HepG2 (cell line): ENCODE measurements at regions not wholly inside any gene's neighbourhood (a gene's known extent, or its start where the extent isn't known, plus 50 kb on each side); places are given as distances from the start of the nearest gene placed in this dataset.

ENCODE experiments used
- ATAC-seq: fragments of 200-7000 bp; cut with Tn5 transposase; 3 replicates; pipeline ENCODE4 v1.9.1; 2020; ENCODE audit warnings: mild to moderate bottlenecking, moderate library complexity
- BruUV-seq: library from RNA; stranded (reverse); fragments of 400-500 nt; replicated peaks from 2 replicates; lab custom pipeline; 2021; lab: Mats Ljungman, UMichigan
- CTCF ChIA-PET: fragments of 300-600 bp; formaldehyde crosslinking; extraction: SDS; loops from one replicate; lab custom pipeline; 2021; ENCODE audit warnings: low total read pairs, inconsistent platforms, low intra/inter-chr PET ratio; lab: Yijun Ruan, JAX
- POLR2A ChIA-PET: fragments of 350-600 bp; sonication (Branson Sonifier 250); formaldehyde crosslinking; loops from one replicate; lab custom pipeline; 2020; ENCODE audit warnings: antibody characterized with exemption, inconsistent platforms; lab: Yijun Ruan, JAX
- DNase-seq: peaks from one replicate; pipeline ENCODE4 v3.0.0-alpha.2; 2015; ENCODE audit warnings: low spot score
- FAIRE-seq: peaks from 3 replicates; lab custom pipeline; 2011; peaks lifted over from hg19 to GRCh38; lab: Jason Lieb, UNC
- H2AFZ ChIP-seq: one replicate; pipeline ENCODE4 v1.6.1; 2011; ENCODE audit warnings: low read length, inconsistent platforms
- H3K27ac ChIP-seq: fragments of 300-600 bp; 3 replicates; pipeline ENCODE4 v1.8.0; 2011; ENCODE audit warnings: mixed run types, mild to moderate bottlenecking, mixed read lengths, low read length, inconsistent platforms; ENCODE audit not compliant: insufficient read depth; ENCODE audit errors: extremely low read length
- H3K27me3 ChIP-seq, 2 experiments: fragments of 200-600 bp in 1 of 2; 2 replicates in 1 of 2; 3 replicates in 1 of 2; pipeline versions ENCODE4 v1.6.0 to v1.8.0; 2011; ENCODE audit warnings: low read length in 2 of 2, mild to moderate bottlenecking in 2 of 2, moderate library complexity in 2 of 2, inconsistent platforms in 1 of 2; ENCODE audit not compliant: insufficient read depth in 2 of 2, control insufficient read depth in 1 of 2
- H3K36me3 ChIP-seq, 2 experiments: fragments of 200-600 bp in 1 of 2; replicated peaks in 1 of 2; 2 replicates in 1 of 2; 3 replicates in 1 of 2; pipeline versions ENCODE4 v1.5.1 to v1.8.0; 2011; ENCODE audit warnings: low read length in 2 of 2, inconsistent platforms in 1 of 2; ENCODE audit not compliant: insufficient read depth in 2 of 2, control insufficient read depth in 1 of 2
- H3K4me1 ChIP-seq: 2 replicates; pipeline ENCODE4 v1.5.1; 2012; ENCODE audit warnings: low read length, inconsistent platforms; ENCODE audit not compliant: insufficient read depth
- H3K4me2 ChIP-seq: 2 replicates; pipeline ENCODE4 v1.6.0; 2011; ENCODE audit warnings: low read depth, low read length, inconsistent platforms
- H3K4me3 ChIP-seq, 3 experiments: fragments of 200-600 bp in 1 of 3; sonication (generic), shearing (Covaris generic) in 1 of 3; replicated peaks in 1 of 3; 2 replicates each; pipeline ENCODE4 v1.5.1; 2011 to 2016; ENCODE audit warnings: low read length in 3 of 3, inconsistent platforms in 2 of 3, low read depth in 2 of 3, mild to moderate bottlenecking in 2 of 3, control low read depth in 1 of 3, mixed read lengths in 1 of 3; ENCODE audit not compliant: insufficient read depth in 1 of 3
- H3K79me2 ChIP-seq: one replicate; pipeline ENCODE4 v1.6.1; 2011; ENCODE audit warnings: low read length, inconsistent platforms; ENCODE audit not compliant: insufficient read depth
- H3K9ac ChIP-seq: 2 replicates; pipeline ENCODE4 v1.6.0; 2011; ENCODE audit warnings: mild to moderate bottlenecking, low read depth, low read length, inconsistent platforms; ENCODE audit not compliant: insufficient read depth
- H3K9me3 ChIP-seq: 2 replicates; pipeline ENCODE4 v1.5.1; 2012; ENCODE audit warnings: mild to moderate bottlenecking, low read length
- H4K20me1 ChIP-seq: 2 replicates; pipeline ENCODE4 v1.6.0; 2011; ENCODE audit warnings: inconsistent platforms, mild to moderate bottlenecking, low read length, moderate library complexity; ENCODE audit not compliant: insufficient read depth
- AHR ChIP-seq: IDR thresholded peaks from 2 replicates; pipeline ENCODE4 v1.6.1; 2018; ENCODE audit warnings: missing genetic modification reagents, missing compliant biosample characterization
- CEBPB ChIP-seq: IDR thresholded peaks from 2 replicates; pipeline ENCODE4 v1.6.1; 2011; ENCODE audit warnings: low read depth, low read length, improper control_type of control experiment, borderline replicate concordance
- ELF1 ChIP-seq: sonication (generic); formaldehyde crosslinking; IDR thresholded peaks from 2 replicates; pipeline ENCODE4 v1.4.0; 2020; ENCODE audit warnings: missing genetic modification reagents
- GATAD2A ChIP-seq: IDR thresholded peaks from 2 replicates; pipeline ENCODE4 v1.6.1; 2016
- ZFP36L1 ChIP-seq: sonication (generic); formaldehyde crosslinking; IDR thresholded peaks from 2 replicates; pipeline ENCODE4 v1.8.0; 2022; ENCODE audit warnings: mild to moderate bottlenecking, missing genetic modification reagents, moderate library complexity
- ZNF629 ChIP-seq: sonication (generic); formaldehyde crosslinking; conservative IDR thresholded peaks from 2 replicates; pipeline ENCODE4 v1.5.0; 2020; ENCODE audit warnings: missing genetic modification reagents
- ZNF773 ChIP-seq: sonication (generic); formaldehyde crosslinking; IDR thresholded peaks from 2 replicates; pipeline ENCODE4 v1.4.0; 2020; ENCODE audit warnings: missing genetic modification reagents, borderline replicate concordance
- WGBS: methylation state at CpG from one replicate; pipeline ENCODE4 v1.1.6; 2017; ENCODE audit warnings: low lambda C conversion rate; 5-methylcytosine and 5-hydroxymethylcytosine counted together
- in situ Hi-C: cut with HindIII; loops from 2 replicates; pipeline ENCODE4 v1.10.0; 2017; ENCODE audit warnings: low pct_unique_long_range_greater_than_20kb; ENCODE audit not compliant: extremely low pct_ligation_motif_present
- intact Hi-C: fragments of 100-400 bp; cut with micrococcal nuclease; formaldehyde crosslinking; loops from one replicate; pipeline ENCODE4 v1.10.0; 2022; ENCODE audit not compliant: unreplicated experiment
- TF ChIP-seq, protein P1 (sequence below): sonication (generic); formaldehyde crosslinking; IDR thresholded peaks from 2 replicates; pipeline ENCODE4 v1.5.0; 2020; ENCODE audit warnings: missing genetic modification reagents
- TF ChIP-seq, protein P2 (sequence below): sonication (generic); formaldehyde crosslinking; IDR thresholded peaks from 2 replicates; pipeline ENCODE4 v1.4.0; 2020; ENCODE audit warnings: missing genetic modification reagents
- TF ChIP-seq, protein P3 (sequence below): sonication (generic); formaldehyde crosslinking; IDR thresholded peaks from 2 replicates; pipeline ENCODE4 v1.8.0; 2022; ENCODE audit warnings: mild to moderate bottlenecking, missing genetic modification reagents; ENCODE audit not compliant: insufficient replicate concordance

DNA sequence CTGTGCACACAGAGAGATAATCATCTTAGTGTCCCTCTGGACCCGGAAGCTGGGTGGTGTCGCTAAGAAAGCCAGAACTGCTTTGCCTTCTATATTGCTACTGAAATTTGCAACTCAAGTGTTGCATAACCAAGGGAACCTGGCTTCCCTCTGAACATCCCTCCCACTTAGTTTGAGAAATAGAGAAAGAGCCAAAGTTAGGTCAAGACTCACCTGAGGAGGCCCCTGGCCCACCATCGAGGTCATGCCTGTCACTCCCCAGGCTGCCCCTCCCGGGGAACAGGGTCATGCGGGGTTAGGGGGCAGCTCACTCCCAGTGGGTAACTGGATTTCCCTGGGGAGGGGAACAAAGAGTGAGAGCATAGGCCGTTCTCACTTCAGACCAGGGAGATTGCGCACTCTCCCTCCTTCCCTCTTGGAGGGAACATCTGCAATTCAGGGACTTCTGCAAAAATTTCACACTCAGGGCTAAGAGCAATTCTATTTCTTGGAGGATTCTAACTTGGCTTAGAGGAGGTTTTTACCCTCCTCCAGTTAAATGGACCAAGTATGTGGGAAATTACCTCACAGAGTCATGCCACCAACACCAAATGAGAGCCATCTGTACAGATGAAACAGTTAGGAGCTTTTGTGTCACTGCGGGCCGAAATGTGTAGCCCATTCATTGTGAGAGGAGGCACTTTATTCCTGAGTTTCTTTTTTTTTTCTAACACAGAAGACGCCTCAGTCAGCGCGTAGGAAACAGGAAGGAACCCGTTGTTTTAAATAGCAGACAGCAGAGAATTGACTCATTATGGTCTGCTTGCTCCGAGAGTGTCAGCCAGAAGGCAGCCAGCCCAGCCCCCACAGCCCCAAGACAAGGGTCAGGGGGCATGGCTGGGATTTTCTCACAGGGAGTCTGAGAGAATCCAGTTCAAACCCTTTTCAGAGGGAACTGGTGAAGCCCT, 221.3 kb downstream of the ARHGAP12 start:
- 45% methylated on average over 14 of the region's 14 CpGs for WGBS
- no peak overlapping the region for H3K4me2 ChIP-seq
- FAIRE-seq = no peak

More for the DNA sequence above, 221.3 kb downstream of the ARHGAP12 start:
- Histone ChIP-seq H2AFZ (no peak overlapping the region), H3K4me1 (peaks cover 9% of the 10 kb centered on the region; the same call in 1 of the 2 replicates), H3K9ac (no peak overlapping the region), H3K4me3 (no peak overlapping the region), H3K79me2 (no peaks in the 10 kb centered on the region), H4K20me1 (no peaks in the 10 kb centered on the region), H3K27ac (no peak overlapping the region), H3K27me3 (no peaks in the 10 kb centered on the region), H3K9me3 (peaks cover 21% of the 10 kb centered on the region), H3K36me3 (no peaks in the 10 kb centered on the region)
- in situ Hi-C loops (no loop called here), intact Hi-C loops (loop anchor here (5.0 kb wide), 1 partner anchor 65 kb away; no protein-coding TSS in a partner anchor)
- CTCF ChIA-PET = no interaction called here
- no peak for ATAC-seq
- no peak for DNase-seq
- TF ChIP-seq AHR (CRISPR knock-in tag) = no peak
- no peak for TF ChIP-seq ZNF773 (CRISPR knock-in tag)
- no peak for TF ChIP-seq ZFP36L1 (CRISPR knock-in tag)
- TF ChIP-seq, protein P1, sequence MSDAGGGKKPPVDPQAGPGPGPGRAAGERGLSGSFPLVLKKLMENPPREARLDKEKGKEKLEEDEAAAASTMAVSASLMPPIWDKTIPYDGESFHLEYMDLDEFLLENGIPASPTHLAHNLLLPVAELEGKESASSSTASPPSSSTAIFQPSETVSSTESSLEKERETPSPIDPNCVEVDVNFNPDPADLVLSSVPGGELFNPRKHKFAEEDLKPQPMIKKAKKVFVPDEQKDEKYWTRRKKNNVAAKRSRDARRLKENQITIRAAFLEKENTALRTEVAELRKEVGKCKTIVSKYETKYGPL = peak; percentile 21; the same call in 1 of the 2 replicates
- no peak for TF ChIP-seq ELF1
- TF ChIP-seq, protein P2, sequence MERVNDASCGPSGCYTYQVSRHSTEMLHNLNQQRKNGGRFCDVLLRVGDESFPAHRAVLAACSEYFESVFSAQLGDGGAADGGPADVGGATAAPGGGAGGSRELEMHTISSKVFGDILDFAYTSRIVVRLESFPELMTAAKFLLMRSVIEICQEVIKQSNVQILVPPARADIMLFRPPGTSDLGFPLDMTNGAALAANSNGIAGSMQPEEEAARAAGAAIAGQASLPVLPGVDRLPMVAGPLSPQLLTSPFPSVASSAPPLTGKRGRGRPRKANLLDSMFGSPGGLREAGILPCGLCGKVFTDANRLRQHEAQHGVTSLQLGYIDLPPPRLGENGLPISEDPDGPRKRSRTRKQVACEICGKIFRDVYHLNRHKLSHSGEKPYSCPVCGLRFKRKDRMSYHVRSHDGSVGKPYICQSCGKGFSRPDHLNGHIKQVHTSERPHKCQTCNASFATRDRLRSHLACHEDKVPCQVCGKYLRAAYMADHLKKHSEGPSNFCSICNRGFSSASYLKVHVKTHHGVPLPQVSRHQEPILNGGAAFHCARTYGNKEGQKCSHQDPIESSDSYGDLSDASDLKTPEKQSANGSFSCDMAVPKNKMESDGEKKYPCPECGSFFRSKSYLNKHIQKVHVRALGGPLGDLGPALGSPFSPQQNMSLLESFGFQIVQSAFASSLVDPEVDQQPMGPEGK (CRISPR knock-in tag) = peak; percentile 55
- TF ChIP-seq CEBPB = peak; percentile 24; the same call in 1 of the 2 replicates
- no peak for TF ChIP-seq GATAD2A
- TF ChIP-seq, protein P3, sequence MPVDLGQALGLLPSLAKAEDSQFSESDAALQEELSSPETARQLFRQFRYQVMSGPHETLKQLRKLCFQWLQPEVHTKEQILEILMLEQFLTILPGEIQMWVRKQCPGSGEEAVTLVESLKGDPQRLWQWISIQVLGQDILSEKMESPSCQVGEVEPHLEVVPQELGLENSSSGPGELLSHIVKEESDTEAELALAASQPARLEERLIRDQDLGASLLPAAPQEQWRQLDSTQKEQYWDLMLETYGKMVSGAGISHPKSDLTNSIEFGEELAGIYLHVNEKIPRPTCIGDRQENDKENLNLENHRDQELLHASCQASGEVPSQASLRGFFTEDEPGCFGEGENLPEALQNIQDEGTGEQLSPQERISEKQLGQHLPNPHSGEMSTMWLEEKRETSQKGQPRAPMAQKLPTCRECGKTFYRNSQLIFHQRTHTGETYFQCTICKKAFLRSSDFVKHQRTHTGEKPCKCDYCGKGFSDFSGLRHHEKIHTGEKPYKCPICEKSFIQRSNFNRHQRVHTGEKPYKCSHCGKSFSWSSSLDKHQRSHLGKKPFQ (CRISPR knock-in tag) = no peak
- TF ChIP-seq ZNF629 = no peak
- no TSS peak for BruUV-seq
- POLR2A ChIA-PET = no interaction called here
